Caki2 (cell line): ENCODE measurements at regions not wholly inside any gene's neighbourhood (a gene's known extent, or its start where the extent isn't known, plus 50 kb on each side); places are given as distances from the start of the nearest gene placed in this dataset.

Experiments
- DNase-seq: peaks from one replicate; pipeline ENCODE4 v3.0.0-alpha.2; 2015; ENCODE audit warnings: low read depth
- in situ Hi-C: cut with HindIII; loops from 2 replicates; pipeline ENCODE4 v1.10.0; 2016; ENCODE audit warnings: low sequenced_read_pairs, low pct_unique_long_range_greater_than_20kb, mixed read lengths

GRCh38 chr21:19724081-19724480 is 1274.1 kb upstream of the NCAM2 start:
- no peak for DNase-seq
- in situ Hi-C loops: no loop called here

- in situ Hi-C loops: no loop called here
- DNase-seq: no peak
Observed at GRCh38 chr21:19731251-19731650, 1267.0 kb upstream of the NCAM2 start.

GRCh38 chr21:19759836-19760235 is 1238.4 kb upstream of the NCAM2 start:
- DNase-seq: no peak
- in situ Hi-C loops: no loop called here

DNA sequence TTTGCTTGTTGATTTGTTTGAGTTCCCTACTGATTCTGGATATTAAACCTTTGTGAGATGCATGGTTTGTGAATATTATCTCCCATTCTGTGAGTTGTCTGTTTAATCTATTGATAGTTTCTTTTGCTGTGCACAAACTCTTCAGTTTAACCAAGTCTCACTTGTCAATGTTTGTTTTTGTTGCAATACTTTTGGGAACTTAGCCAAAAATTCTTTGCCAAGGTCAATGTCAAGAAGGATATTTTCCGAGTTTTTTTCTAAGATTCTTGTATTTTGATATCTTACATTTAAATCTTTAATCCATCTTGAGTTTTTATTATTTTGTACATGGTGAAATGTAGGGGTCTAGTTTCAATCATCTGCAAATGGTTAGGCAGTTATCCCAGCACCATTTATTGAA is 1230.7 kb upstream of the NCAM2 start:
- in situ Hi-C loops: no loop called here
- no peak for DNase-seq

DNA sequence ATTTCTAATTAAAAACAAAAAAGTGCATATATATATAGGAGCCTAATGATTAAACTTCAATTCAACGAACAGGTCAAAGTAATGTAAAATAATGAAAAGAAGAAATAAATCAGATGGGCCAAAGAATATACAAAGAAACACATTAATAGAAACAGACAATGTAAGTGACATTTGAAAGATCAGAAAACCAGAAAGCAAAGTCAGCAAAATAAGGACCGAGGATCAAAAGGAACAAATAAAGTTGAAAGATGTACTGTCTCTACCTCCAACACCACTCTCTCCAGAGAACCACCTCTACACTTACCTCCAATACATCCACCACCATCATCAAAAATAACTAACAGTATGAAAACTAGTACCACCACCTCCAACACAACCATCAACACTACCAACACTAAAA is 1226.3 kb upstream of the NCAM2 start:
- in situ Hi-C loops: no loop called here
- no peak for DNase-seq

DNA sequence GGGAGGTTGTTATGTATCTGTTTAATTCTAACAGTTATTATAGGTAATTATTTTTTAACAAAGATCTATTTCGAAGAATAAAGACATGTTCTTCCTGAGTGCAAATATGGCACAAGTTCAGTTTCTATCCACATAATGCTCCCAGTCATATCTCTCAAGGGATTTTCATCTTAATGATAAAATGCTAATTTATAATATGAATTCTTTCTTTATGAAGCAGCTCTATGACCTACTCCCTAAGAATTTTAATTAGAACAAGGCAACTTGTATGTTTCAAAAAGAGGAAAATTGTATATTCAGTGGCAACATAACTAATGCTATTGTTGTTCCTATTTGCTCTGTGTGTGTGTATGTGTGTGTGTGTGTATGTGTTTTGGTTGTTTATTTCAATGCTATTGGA is 1222.1 kb upstream of the NCAM2 start:
- DNase-seq: no peak
- in situ Hi-C loops: no loop called here

- in situ Hi-C loops: no loop called here
- DNase-seq: no peak
Observed at GRCh38 chr21:19781881-19782652, 1216.1 kb upstream of the NCAM2 start.

- no peak for DNase-seq
- in situ Hi-C loops: no loop called here
Observed at GRCh38 chr21:19785941-19786340, 1212.3 kb upstream of the NCAM2 start.

- in situ Hi-C loops: no loop called here
- DNase-seq: no peak
Observed at GRCh38 chr21:19792004-19792403, 1206.2 kb upstream of the NCAM2 start.

DNA sequence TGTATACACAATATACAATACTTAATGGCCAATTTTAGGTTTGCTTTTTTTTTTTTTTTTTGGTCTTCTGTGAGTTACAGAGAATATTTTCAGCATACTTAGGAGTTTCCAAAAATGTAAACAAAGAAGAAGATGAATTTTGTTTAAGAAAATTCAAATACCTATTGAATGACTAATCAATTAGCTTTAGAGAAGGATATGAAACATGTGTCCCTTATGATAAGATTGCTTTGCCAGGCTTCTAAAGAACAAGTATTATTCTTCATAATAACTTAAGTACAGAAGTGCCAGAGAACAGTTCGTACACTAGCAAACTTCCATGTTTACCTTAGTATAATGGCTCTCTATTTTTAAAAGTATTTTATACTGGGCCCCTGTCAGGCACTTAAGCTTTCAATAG is 1191.0 kb upstream of the NCAM2 start:
- in situ Hi-C loops: no loop called here
- DNase-seq: no peak

DNA sequence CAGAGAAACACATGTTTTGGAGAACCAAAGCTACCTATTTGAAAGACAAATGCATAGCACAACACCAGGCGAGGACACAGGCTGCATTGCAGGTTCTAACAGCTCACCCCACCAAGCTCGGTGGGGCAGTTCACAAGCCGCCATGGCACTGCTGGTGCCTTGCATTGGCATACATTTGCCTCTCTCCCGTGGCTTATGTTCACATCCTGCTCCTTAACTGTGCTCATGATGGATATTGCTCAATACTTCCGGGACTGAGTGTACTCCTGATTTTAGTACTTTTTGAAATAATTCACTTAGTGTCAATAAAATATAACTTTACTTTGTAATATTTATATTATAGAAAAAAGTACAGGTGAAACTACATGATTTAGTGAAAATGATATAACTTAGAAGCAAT is 1187.4 kb upstream of the NCAM2 start:
- in situ Hi-C loops: no loop called here
- no peak for DNase-seq

DNA sequence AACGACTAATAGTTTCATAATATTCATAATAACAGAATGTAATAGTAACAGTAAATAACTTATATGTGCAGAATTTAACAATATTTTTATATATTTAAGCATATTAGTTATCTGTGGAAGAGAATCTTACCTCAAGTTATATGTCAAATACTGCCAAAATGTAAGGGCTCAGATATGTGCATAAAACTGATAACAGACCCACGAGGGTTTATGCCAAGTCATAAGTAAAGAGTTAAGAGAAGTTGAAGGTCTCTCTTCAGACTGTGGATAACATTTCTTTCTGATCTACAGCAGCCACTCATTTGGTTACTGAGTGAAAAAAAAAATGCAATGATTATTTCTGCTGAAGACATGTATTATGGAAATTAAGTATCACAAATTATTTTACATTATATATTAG is 1167.8 kb upstream of the NCAM2 start:
- in situ Hi-C loops: no loop called here
- DNase-seq: no peak

DNA sequence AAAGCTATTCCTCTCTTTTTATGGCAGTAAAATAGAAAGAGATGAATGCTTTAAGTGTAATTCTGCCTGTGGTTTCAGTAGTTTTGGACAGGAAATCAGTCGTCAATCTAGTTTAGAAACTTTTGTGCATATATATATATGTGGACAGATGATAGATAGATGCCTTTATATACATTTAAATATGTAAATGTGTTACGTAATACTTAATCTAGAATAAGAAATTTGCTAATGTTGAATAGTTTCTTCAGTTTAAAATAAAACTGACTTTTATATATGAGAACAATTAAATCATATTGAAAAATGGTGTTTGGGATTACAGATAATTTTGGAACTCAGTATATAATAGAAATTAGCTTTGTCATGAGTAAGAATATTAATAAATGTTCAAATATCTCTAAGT is 1165.7 kb upstream of the NCAM2 start:
- DNase-seq: no peak
- in situ Hi-C loops: no loop called here

DNA sequence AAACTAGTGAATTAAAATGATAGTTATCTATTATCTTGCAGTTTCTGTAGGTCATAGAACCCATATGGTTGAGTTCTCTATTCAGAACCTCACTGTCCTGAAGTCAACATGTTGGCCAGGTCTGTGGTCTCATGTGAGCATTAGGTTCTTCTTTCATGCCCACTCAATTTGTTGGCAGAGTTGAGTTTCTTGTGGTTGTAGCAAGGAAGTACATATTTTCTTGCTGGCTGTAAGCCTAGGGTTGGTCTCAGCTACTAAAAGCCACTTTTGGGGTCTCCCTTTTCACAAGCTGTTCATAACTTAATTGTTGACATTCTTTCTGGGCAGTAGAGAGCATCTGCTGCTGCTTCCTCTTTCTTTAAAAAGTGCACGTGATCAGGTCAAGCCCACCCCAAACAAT is 1165.1 kb upstream of the NCAM2 start:
- no peak for DNase-seq
- in situ Hi-C loops: no loop called here

DNA sequence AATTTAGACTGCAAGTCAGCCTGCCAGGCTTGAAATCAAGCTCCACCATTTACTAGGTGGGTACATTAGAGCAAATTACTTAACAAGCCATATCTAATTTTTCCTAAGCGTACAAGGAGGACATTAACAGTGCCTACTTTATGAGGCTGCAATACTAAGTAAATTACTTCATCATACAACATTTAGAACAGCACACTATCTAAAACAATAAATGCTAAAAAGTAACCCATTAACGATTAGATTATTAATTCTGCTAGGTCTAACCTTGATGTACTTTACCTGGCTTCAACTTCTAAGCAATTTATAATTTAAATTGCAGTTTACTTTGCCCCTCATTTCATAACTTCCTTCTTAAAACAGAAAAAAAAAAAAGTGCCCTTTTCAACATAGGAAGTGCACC is 1155.6 kb upstream of the NCAM2 start:
- in situ Hi-C loops: no loop called here
- DNase-seq: no peak

DNA sequence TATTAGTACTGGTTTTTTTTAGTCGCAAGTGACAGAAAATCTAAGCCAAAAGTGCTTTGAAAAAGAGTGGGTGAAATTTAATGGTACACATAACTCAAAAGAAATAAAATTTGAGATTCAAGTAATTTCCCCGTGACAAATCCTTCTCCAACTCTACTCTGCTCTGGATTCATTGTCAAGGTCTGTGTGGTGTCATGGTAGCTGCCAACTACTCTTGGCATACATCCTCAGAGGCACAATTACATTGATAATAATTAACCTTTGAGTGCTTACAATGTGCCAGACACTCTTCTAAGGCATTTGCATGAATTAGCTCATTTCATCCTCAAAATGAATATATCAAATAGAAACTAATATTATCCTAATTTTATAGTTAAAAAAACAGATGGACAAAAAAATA is 1153.9 kb upstream of the NCAM2 start:
- no peak for DNase-seq
- in situ Hi-C loops: no loop called here

DNA sequence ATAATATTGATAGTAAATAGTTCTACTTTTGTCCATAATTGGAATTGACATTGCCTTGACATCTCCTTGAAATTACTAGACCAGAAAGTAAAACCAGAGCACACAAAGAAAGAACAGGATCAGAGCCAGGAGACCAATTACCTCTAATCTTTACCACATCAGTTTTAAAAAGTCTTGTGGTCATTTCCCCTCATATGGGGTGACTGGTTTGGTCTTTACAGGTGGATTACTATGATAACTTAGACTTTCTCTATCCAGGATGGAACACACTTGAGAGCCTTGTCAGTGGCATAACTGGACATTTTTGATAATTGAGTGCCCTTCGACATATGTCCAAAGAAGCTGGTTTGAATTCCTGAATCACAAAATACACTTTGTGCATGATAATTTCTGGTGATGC is 1148.1 kb upstream of the NCAM2 start:
- no peak for DNase-seq
- in situ Hi-C loops: no loop called here

DNA sequence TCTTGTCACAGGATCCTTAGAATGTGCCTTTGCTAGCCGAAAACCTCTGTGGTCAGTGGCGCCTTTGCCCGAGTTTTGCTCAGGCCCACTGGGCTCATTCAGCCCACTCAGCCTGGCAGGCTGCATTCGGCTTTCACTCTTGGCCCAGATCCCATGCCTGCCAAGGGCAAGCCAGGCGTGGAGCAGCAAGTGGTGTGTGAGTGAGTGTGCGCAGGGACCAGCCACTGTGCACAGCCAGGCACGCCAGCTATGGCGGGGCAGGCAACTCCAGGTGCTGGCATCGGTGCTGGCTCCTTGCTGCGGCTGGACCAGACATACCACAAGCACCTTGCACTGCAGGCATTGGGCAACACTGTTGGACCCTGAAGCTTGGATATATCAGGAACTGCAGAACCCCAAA is 1145.1 kb upstream of the NCAM2 start:
- in situ Hi-C loops: no loop called here
- no peak for DNase-seq

DNA sequence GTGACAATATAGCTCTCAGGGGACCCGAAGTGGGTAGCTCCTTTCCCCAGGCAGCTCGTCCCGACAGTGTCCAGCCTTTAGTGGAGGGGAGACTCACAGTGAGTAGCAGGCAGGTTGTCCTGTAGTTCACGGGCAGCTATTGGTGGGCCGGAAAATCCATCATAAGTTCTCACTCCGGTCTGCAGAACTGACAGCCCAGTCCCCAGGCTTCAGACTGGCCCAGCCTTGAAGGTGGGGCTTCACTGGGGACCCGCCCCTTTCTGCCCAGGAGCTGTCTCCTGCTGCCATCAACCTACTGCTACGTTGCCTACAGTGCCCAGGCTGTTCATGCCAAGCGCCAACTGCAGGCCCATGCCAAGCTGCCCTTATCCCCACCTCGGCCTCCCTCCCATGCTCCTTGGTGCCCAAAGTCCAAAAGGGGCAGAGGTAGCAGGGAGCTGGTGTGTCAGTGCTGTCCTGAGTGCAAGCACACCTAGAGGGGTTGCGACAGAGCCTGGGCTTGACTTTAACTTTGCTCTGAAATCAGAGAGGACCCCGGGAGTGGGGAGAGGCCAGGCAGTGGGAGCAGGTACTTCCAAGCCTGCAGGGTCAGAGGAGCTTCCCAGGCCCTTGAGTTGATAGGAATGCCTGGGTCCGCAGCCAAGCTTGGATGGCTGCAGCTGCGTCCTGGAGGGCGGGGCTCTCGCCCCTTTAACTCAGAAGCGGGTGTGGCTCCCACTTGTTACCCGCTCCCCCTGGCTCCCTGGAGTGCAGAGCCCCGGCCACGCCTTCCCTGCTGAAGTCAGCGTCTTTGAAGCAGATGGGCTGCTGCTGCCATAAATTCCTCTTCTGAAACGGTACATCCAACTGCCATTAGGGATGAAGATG is 1144.3 kb upstream of the NCAM2 start:
- no peak for DNase-seq
- in situ Hi-C loops: no loop called here

GRCh38 chr21:19855522-19855921 is 1142.7 kb upstream of the NCAM2 start:
- in situ Hi-C loops: no loop called here

More at GRCh38 chr21:19855522-19855921, 1142.7 kb upstream of the NCAM2 start:
- DNase-seq: no peak
